ENCODE measurements at regions not wholly inside any gene's neighbourhood (a gene's known extent, or its start where the extent isn't known, plus 50 kb on each side); places are given as distances from the start of the nearest gene placed in this dataset.

- no peak overlapping the region for H3K9ac ChIP-seq
- H3K9me3 ChIP-seq (replicated peaks in 1 of 11): peaks cover 17 to 44% (median 24%) of the 10 kb centered on the region in 11 experiments
- H3K4me2 ChIP-seq: peak overlapping the region in 7 of 11 experiments; percentile 7 to 75 (median 71); a peak in 12 of 22 replicates
- H3K27ac ChIP-seq: no peak overlapping the region
- H3K27me3 ChIP-seq: no peaks in the 10 kb centered on the region
- H3K4me1 ChIP-seq: peaks cover 0 to 46% (median 33%) of the 10 kb centered on the region in 10 experiments; a peak in 15 of 20 replicates
- no peaks in the 10 kb centered on the region for H4K20me1 ChIP-seq
- no peak for TF ChIP-seq Cebpa-rat (IDR thresholded peaks at IDR 0.05)
- H3K36me3 ChIP-seq: no peaks in the 10 kb centered on the region
- no peak overlapping the region for H3K4me3 ChIP-seq
These were observed 104.8 kb upstream of the COG2 start for GRCh38 chr1:230537456-230537855.

GRCh38 chr1:230536641-230537155, 105.6 kb upstream of the COG2 start:
- Histone ChIP-seq H3K4me3 (no peak overlapping the region), H3K36me3 (no peaks in the 10 kb centered on the region), H4K20me1 (no peaks in the 10 kb centered on the region), H3K4me2 (peak overlapping the region in 4 of 11 experiments; percentile 8 to 71 (median 20); a peak in 2 of 22 replicates), H3K9ac (no peak overlapping the region), H3K27me3 (no peaks in the 10 kb centered on the region), H3K27ac (no peak overlapping the region), H3K4me1 (peaks cover 0 to 46% (median 33%) of the 10 kb centered on the region in 10 experiments; a peak in 15 of 20 replicates), H3K9me3 (replicated peaks in 1 of 11) (peaks cover 17 to 47% (median 27%) of the 10 kb centered on the region in 11 experiments)
- no peak for TF ChIP-seq Cebpa-rat (IDR thresholded peaks at IDR 0.05)

GRCh38 chr1:230534224-230534623, 108.1 kb upstream of the COG2 start:
- H3K4me1 ChIP-seq: peaks cover 0 to 29% (median 19%) of the 10 kb centered on the region in 10 experiments; a peak in 15 of 20 replicates
- TF ChIP-seq Cebpa-rat (IDR thresholded peaks at IDR 0.05): no peak
- no peaks in the 10 kb centered on the region for H4K20me1 ChIP-seq
- H3K27ac ChIP-seq: no peak overlapping the region
- H3K9ac ChIP-seq: no peak overlapping the region
- H3K9me3 ChIP-seq (replicated peaks in 1 of 11): peaks cover 28 to 62% (median 46%) of the 10 kb centered on the region in 11 experiments
- no peak overlapping the region for H3K4me3 ChIP-seq
- no peaks in the 10 kb centered on the region for H3K36me3 ChIP-seq
- no peaks in the 10 kb centered on the region for H3K27me3 ChIP-seq
- no peak overlapping the region for H3K4me2 ChIP-seq

- Histone ChIP-seq H4K20me1 (no peaks in the 10 kb centered on the region), H3K4me2 (no peak overlapping the region), H3K36me3 (no peaks in the 10 kb centered on the region), H3K27me3 (no peaks in the 10 kb centered on the region), H3K4me3 (no peak overlapping the region), H3K9ac (no peak overlapping the region), H3K4me1 (0 out of 20 replicates have a peak, but pooled peaks cover 0 to 1% (median 0%) of the 10 kb centered on the region in 10 experiments), H3K27ac (no peak overlapping the region), H3K9me3 (replicated peaks in 1 of 11) (peaks cover 52 to 78% (median 66%) of the 10 kb centered on the region in 11 experiments)
- TF ChIP-seq Cebpa-rat (IDR thresholded peaks at IDR 0.05): no peak
These were observed 105.0 kb upstream of the PGBD5 start for GRCh38 chr1:230531103-230531502.

- H3K9ac ChIP-seq: no peak overlapping the region
- no peaks in the 10 kb centered on the region for H3K36me3 ChIP-seq
- H3K9me3 ChIP-seq (replicated peaks in 1 of 11): peaks cover 1 to 38% (median 17%) of the 10 kb centered on the region in 11 experiments; a peak in 21 of 22 replicates
- H4K20me1 ChIP-seq: no peaks in the 10 kb centered on the region
- no peak overlapping the region for H3K4me2 ChIP-seq
- H3K27ac ChIP-seq: no peak overlapping the region
- peaks cover 11 to 38% (median 28%) of the 10 kb centered on the region in 10 experiments for H3K4me1 ChIP-seq
- TF ChIP-seq Cebpa-rat (IDR thresholded peaks at IDR 0.05): no peak
- no peak overlapping the region for H3K4me3 ChIP-seq
- no peaks in the 10 kb centered on the region for H3K27me3 ChIP-seq
These were observed 93.1 kb upstream of the PGBD5 start for GRCh38 chr1:230519246-230519645.

GRCh38 chr1:230518511-230518910, 92.4 kb upstream of the PGBD5 start:
- Histone ChIP-seq H3K9ac (peak overlapping the region in 3 of 11 experiments; percentile 30 to 48 (median 36); a peak in 3 of 22 replicates), H3K36me3 (no peaks in the 10 kb centered on the region; a peak in 1 of 22 replicates), H3K27me3 (no peaks in the 10 kb centered on the region), H3K27ac (peak overlapping the region in 8 of 11 experiments; percentile 44 to 75 (median 51); a peak in 15 of 22 replicates), H4K20me1 (no peaks in the 10 kb centered on the region), H3K4me2 (peak overlapping the region; percentile 49 to 82 (median 65); a peak in 21 of 22 replicates), H3K9me3 (replicated peaks in 1 of 11) (peaks cover 9 to 46% (median 24%) of the 10 kb centered on the region in 11 experiments), H3K4me1 (peaks cover 11 to 38% (median 28%) of the 10 kb centered on the region in 10 experiments), H3K4me3 (no peak overlapping the region)
- no peak for TF ChIP-seq Cebpa-rat (IDR thresholded peaks at IDR 0.05)

- Histone ChIP-seq H3K9ac (peak overlapping the region in 4 of 11 experiments; percentile 2 to 48 (median 33); a peak in 5 of 22 replicates), H3K4me1 (peaks cover 11 to 38% (median 28%) of the 10 kb centered on the region in 10 experiments), H4K20me1 (no peaks in the 10 kb centered on the region), H3K4me2 (peak overlapping the region; percentile 49 to 82 (median 65)), H3K9me3 (replicated peaks in 1 of 11) (peaks cover 15 to 53% (median 28%) of the 10 kb centered on the region in 11 experiments), H3K27ac (peak overlapping the region in 8 of 11 experiments; percentile 44 to 75 (median 51); a peak in 14 of 22 replicates), H3K27me3 (no peaks in the 10 kb centered on the region), H3K36me3 (no peaks in the 10 kb centered on the region; a peak in 1 of 22 replicates), H3K4me3 (no peak overlapping the region)
- TF ChIP-seq Cebpa-rat (IDR thresholded peaks at IDR 0.05): no peak
These were observed 91.7 kb upstream of the PGBD5 start for GRCh38 chr1:230517786-230518185.

GRCh38 chr1:230517326-230517725, 91.2 kb upstream of the PGBD5 start:
- Histone ChIP-seq H3K4me3 (no peak overlapping the region), H3K4me1 (peaks cover 11 to 38% (median 28%) of the 10 kb centered on the region in 10 experiments), H3K9ac (peak overlapping the region in 3 of 11 experiments; percentile 2 to 36 (median 26); a peak in 1 of 22 replicates), H3K4me2 (peak overlapping the region; percentile 49 to 82 (median 65); a peak in 19 of 22 replicates), H3K9me3 (replicated peaks in 1 of 11) (peaks cover 16 to 50% (median 27%) of the 10 kb centered on the region in 11 experiments), H3K27me3 (no peaks in the 10 kb centered on the region), H3K27ac (peak overlapping the region in 6 of 11 experiments; percentile 44 to 75 (median 50); a peak in 11 of 22 replicates), H3K36me3 (no peaks in the 10 kb centered on the region; a peak in 1 of 22 replicates), H4K20me1 (no peaks in the 10 kb centered on the region)
- no peak for TF ChIP-seq Cebpa-rat (IDR thresholded peaks at IDR 0.05)

GRCh38 chr1:230516889-230517288, 90.8 kb upstream of the PGBD5 start:
- Histone ChIP-seq H3K9me3 (replicated peaks in 1 of 11) (peaks cover 15 to 47% (median 25%) of the 10 kb centered on the region in 11 experiments; a peak in 21 of 22 replicates), H3K9ac (no peak overlapping the region), H4K20me1 (no peaks in the 10 kb centered on the region), H3K27me3 (no peaks in the 10 kb centered on the region), H3K4me1 (peaks cover 11 to 38% (median 28%) of the 10 kb centered on the region in 10 experiments), H3K4me2 (peak overlapping the region in 7 of 11 experiments; percentile 61 to 82 (median 75); a peak in 10 of 22 replicates), H3K36me3 (no peaks in the 10 kb centered on the region; a peak in 1 of 22 replicates), H3K4me3 (no peak overlapping the region), H3K27ac (peak overlapping the region in 2 of 11 experiments; percentile 72 to 75; a peak in 4 of 22 replicates)
- no peak for TF ChIP-seq Cebpa-rat (IDR thresholded peaks at IDR 0.05)

Data from BLaER1 treated with 17β-estradiol and CSF1 and Interleukin-3, amounts not matched to agents 10 nM and 100 nM (cell line).